Kidney epithelial cell (primary cell): ENCODE measurements at regions not wholly inside any gene's neighbourhood (a gene's known extent, or its start where the extent isn't known, plus 50 kb on each side); places are given as distances from the start of the nearest gene placed in this dataset.

ENCODE experiments used
- DNase-seq: peaks from one replicate; pipeline ENCODE4 v3.0.0-alpha.2; 2010; ENCODE audit warnings: low read depth
- H3K27me3 ChIP-seq: 2 replicates; pipeline ENCODE4 v1.6.0; 2011; ENCODE audit warnings: low read length; ENCODE audit not compliant: control insufficient read depth, insufficient read depth
- H3K36me3 ChIP-seq: 2 replicates; pipeline ENCODE4 v1.5.1; 2011; ENCODE audit warnings: low read length; ENCODE audit not compliant: control insufficient read depth, insufficient read depth
- H3K4me3 ChIP-seq: 2 replicates; pipeline ENCODE4 v1.5.1; 2011; ENCODE audit warnings: low read depth, mild to moderate bottlenecking, control low read depth, low read length
- CTCF ChIP-seq: IDR thresholded peaks from 2 replicates; pipeline ENCODE4 v1.5.1; 2011; ENCODE audit warnings: mild to moderate bottlenecking, moderate library complexity, low read length, control low read depth, inconsistent platforms; ENCODE audit not compliant: insufficient read depth, poor library complexity, severe bottlenecking

GRCh38 chr4:90061881-90062280 lies 65.3 kb upstream of the CCSER1 start:
- no peaks in the 10 kb centered on the region for H3K27me3 ChIP-seq
- no peak for TF ChIP-seq CTCF
- DNase-seq, result no peak
- no peak overlapping the region for H3K4me3 ChIP-seq
- H3K36me3 ChIP-seq, result no peaks in the 10 kb centered on the region

GRCh38 chr4:90064196-90064595 lies 63.0 kb upstream of the CCSER1 start:
- DNase-seq, result no peak
- Histone ChIP-seq H3K4me3 (no peak overlapping the region), H3K36me3 (no peaks in the 10 kb centered on the region), H3K27me3 (no peaks in the 10 kb centered on the region)
- no peak for TF ChIP-seq CTCF

- H3K36me3 ChIP-seq, result no peaks in the 10 kb centered on the region
- no peak for TF ChIP-seq CTCF
- peak; percentile 23 for DNase-seq
- H3K4me3 ChIP-seq, result no peak overlapping the region
- no peaks in the 10 kb centered on the region for H3K27me3 ChIP-seq
Observed at GRCh38 chr4:90069151-90069550, 58.0 kb upstream of the CCSER1 start.

GRCh38 chr4:90071289-90072235 lies 55.6 kb upstream of the CCSER1 start:
- DNase-seq, result no peak
- no peaks in the 10 kb centered on the region for H3K27me3 ChIP-seq
- H3K4me3 ChIP-seq, result no peak overlapping the region
- H3K36me3 ChIP-seq, result no peaks in the 10 kb centered on the region
- no peak for TF ChIP-seq CTCF

- TF ChIP-seq CTCF, result no peak
- DNase-seq, result no peak
- H3K36me3 ChIP-seq, result no peaks in the 10 kb centered on the region
- H3K27me3 ChIP-seq, result no peaks in the 10 kb centered on the region
- H3K4me3 ChIP-seq, result no peak overlapping the region
Observed at GRCh38 chr4:90074322-90074886, 52.8 kb upstream of the CCSER1 start.
